ENCODE measurements at regions not wholly inside any gene's neighbourhood (a gene's known extent, or its start where the extent isn't known, plus 50 kb on each side); places are given as distances from the start of the nearest gene placed in this dataset.

- no peaks in the 10 kb centered on the region for H3K4me1 Mint-ChIP-seq (ENCODE audit: unreplicated experiment)
- H3K4me3 Mint-ChIP-seq (ENCODE audit: unreplicated experiment): no peak overlapping the region
- no peaks in the 10 kb centered on the region for H3K27me3 Mint-ChIP-seq (ENCODE audit: unreplicated experiment)
- no peaks in the 10 kb centered on the region for H3K36me3 Mint-ChIP-seq (ENCODE audit: unreplicated experiment)
- no peak for TF ChIP-seq CTCF (IDR thresholded peaks at IDR 0.05)
- H3K27ac Mint-ChIP-seq (ENCODE audit: unreplicated experiment): no peak overlapping the region
- no peak for DNase-seq (ENCODE audit: extremely low spot score, unreplicated experiment)
- peaks cover 6% of the 10 kb centered on the region for H3K9me3 Mint-ChIP-seq (ENCODE audit: unreplicated experiment)
Measured at GRCh38 chr17:33695431-33695830, 402.3 kb upstream of the ASIC2 start.

DNA sequence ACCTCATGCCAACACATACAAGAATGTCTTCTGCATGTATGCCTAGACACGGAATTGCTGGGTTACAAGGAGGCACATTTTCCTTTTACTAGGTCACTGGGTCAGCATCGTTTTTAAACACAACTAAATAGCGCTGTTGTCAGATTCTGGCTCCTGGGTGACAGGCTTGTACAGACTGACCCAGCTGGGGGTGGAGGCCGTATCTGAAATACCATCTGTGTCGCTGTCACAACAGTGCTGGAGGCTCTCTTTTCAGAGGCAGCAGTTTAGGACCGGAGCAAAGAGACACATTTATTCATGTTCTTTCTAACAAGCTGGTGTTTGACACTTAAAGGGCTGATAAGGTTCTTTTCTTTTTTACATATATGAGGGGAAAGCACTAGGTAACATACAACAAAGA is 403.0 kb upstream of the ASIC2 start:
- no peak for TF ChIP-seq CTCF (IDR thresholded peaks at IDR 0.05)
- Mint-ChIP-seq H3K4me1 (ENCODE audit: unreplicated experiment) (no peaks in the 10 kb centered on the region), H3K36me3 (ENCODE audit: unreplicated experiment) (no peaks in the 10 kb centered on the region), H3K27me3 (ENCODE audit: unreplicated experiment) (no peaks in the 10 kb centered on the region), H3K4me3 (ENCODE audit: unreplicated experiment) (no peak overlapping the region), H3K9me3 (ENCODE audit: unreplicated experiment) (peaks cover 6% of the 10 kb centered on the region), H3K27ac (ENCODE audit: unreplicated experiment) (no peak overlapping the region)
- DNase-seq (ENCODE audit: extremely low spot score, unreplicated experiment): no peak

DNA sequence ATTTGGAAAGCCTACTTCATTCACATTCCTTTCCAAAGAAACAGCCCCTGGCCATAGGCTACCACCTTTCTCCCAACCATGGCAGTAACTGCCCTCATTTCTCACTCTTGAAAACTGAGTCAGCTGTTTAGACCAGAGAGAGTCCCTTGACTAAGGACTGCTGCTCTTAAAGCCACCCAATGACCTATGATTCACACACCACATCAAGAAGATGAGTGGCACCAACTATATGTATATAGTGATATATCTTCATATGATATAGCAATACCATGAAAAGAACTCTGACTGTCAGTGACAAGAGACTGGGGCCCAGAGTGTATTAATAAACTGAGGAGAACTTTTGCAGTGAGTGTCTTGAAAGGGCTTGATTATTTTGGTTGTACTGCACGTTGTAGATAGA is 404.5 kb upstream of the ASIC2 start:
- no peak for TF ChIP-seq CTCF (IDR thresholded peaks at IDR 0.05)
- no peaks in the 10 kb centered on the region for H3K36me3 Mint-ChIP-seq (ENCODE audit: unreplicated experiment)
- H3K27me3 Mint-ChIP-seq (ENCODE audit: unreplicated experiment): no peaks in the 10 kb centered on the region

DNA sequence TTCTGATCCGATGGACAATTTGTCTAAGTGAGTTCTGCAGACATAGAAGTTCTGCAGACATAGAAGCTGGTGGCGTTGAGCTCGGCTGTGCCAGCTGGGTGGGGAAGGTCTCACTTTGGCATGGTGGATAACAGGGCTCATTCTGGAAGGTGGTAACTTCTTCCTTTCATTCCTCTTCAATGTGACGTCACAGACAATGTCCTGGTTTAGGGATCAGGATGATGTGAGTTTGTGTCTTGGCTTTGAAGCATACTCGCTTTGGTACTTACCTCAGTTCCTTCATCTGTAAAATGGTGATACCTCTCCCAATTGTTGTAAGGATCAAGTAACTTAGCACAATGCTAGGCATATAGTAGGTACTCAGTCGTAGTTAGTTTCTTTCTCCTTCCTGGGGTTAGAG is 408.8 kb upstream of the ASIC2 start:
- no peak for DNase-seq (ENCODE audit: extremely low spot score, unreplicated experiment)
- Mint-ChIP-seq H3K4me3 (ENCODE audit: unreplicated experiment) (no peak overlapping the region), H3K9me3 (ENCODE audit: unreplicated experiment) (peaks cover 18% of the 10 kb centered on the region), H3K27ac (ENCODE audit: unreplicated experiment) (no peak overlapping the region), H3K36me3 (ENCODE audit: unreplicated experiment) (no peaks in the 10 kb centered on the region), H3K27me3 (ENCODE audit: unreplicated experiment) (no peaks in the 10 kb centered on the region), H3K4me1 (ENCODE audit: unreplicated experiment) (no peaks in the 10 kb centered on the region)
- TF ChIP-seq CTCF (IDR thresholded peaks at IDR 0.05): no peak

More for the DNA sequence above, 404.5 kb upstream of the ASIC2 start:
- H3K27ac Mint-ChIP-seq (ENCODE audit: unreplicated experiment): no peak overlapping the region
- H3K9me3 Mint-ChIP-seq (ENCODE audit: unreplicated experiment): peaks cover 6% of the 10 kb centered on the region
- no peak for DNase-seq (ENCODE audit: extremely low spot score, unreplicated experiment)
- no peaks in the 10 kb centered on the region for H3K4me1 Mint-ChIP-seq (ENCODE audit: unreplicated experiment)
- no peak overlapping the region for H3K4me3 Mint-ChIP-seq (ENCODE audit: unreplicated experiment)

DNA sequence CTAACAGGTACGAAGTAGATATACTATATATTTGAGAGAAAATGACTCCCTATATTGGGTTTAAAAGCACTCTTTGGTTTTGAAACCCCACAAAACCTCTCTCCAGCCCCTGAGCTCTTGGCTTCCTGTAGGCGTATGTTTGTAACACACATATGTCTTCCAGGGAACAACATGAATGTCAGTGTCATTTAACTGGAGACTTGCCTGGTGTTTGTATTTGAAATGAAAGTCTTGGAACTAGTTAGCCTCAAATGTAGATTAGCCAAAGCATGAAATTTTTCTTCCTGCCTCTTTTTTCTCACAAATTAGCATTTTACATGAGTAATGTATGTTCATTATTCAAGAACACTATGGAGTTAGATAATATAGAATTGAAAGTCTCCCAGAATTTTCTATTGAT is 411.8 kb upstream of the ASIC2 start:
- no peak for DNase-seq (ENCODE audit: extremely low spot score, unreplicated experiment)
- no peak for TF ChIP-seq CTCF (IDR thresholded peaks at IDR 0.05)
- H3K4me1 Mint-ChIP-seq (ENCODE audit: unreplicated experiment): no peaks in the 10 kb centered on the region
- H3K27ac Mint-ChIP-seq (ENCODE audit: unreplicated experiment): no peak overlapping the region
- H3K27me3 Mint-ChIP-seq (ENCODE audit: unreplicated experiment): no peaks in the 10 kb centered on the region
- peaks cover 17% of the 10 kb centered on the region for H3K9me3 Mint-ChIP-seq (ENCODE audit: unreplicated experiment)
- H3K36me3 Mint-ChIP-seq (ENCODE audit: unreplicated experiment): no peaks in the 10 kb centered on the region
- no peak overlapping the region for H3K4me3 Mint-ChIP-seq (ENCODE audit: unreplicated experiment)

Measured in osteocyte (in vitro differentiated cells).